A673 (cell line): ENCODE measurements at regions not wholly inside any gene's neighbourhood (a gene's known extent, or its start where the extent isn't known, plus 50 kb on each side); places are given as distances from the start of the nearest gene placed in this dataset.

Source experiments
- EZH2 ChIP-seq: fragments of 200-600 bp; sonication (generic); IDR thresholded peaks from 2 replicates; pipeline ENCODE4 v1.6.1; 2017; ENCODE audit warnings: borderline replicate concordance, low read depth, mild to moderate bottlenecking, mixed read lengths, antibody characterized with exemption, low read length; ENCODE audit not compliant: poor library complexity, severe bottlenecking
- TF ChIP-seq, protein P1 (sequence below): fragments of 300-800, 200-600 bp; sonication (generic); conservative IDR thresholded peaks from 2 replicates; pipeline ENCODE4 v1.5.1; 2017; ENCODE audit warnings: low read depth, mild to moderate bottlenecking, antibody characterized with exemption, low read length, moderate library complexity, mixed read lengths

GRCh38 chr1:182303778-182304177, 87.8 kb downstream of the GLUL start:
- TF ChIP-seq, protein P1, sequence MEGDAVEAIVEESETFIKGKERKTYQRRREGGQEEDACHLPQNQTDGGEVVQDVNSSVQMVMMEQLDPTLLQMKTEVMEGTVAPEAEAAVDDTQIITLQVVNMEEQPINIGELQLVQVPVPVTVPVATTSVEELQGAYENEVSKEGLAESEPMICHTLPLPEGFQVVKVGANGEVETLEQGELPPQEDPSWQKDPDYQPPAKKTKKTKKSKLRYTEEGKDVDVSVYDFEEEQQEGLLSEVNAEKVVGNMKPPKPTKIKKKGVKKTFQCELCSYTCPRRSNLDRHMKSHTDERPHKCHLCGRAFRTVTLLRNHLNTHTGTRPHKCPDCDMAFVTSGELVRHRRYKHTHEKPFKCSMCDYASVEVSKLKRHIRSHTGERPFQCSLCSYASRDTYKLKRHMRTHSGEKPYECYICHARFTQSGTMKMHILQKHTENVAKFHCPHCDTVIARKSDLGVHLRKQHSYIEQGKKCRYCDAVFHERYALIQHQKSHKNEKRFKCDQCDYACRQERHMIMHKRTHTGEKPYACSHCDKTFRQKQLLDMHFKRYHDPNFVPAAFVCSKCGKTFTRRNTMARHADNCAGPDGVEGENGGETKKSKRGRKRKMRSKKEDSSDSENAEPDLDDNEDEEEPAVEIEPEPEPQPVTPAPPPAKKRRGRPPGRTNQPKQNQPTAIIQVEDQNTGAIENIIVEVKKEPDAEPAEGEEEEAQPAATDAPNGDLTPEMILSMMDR: no peak
- no peak for TF ChIP-seq EZH2
